Hepatocyte (in vitro differentiated cells): ENCODE measurements at regions not wholly inside any gene's neighbourhood (a gene's known extent, or its start where the extent isn't known, plus 50 kb on each side); places are given as distances from the start of the nearest gene placed in this dataset.

Source experiments
- CTCF ChIP-seq: fragments of 200-600 bp; sonication (generic); IDR thresholded peaks from 2 replicates; pipeline ENCODE4 v1.5.1; 2016; ENCODE audit warnings: antibody characterized with exemption, mild to moderate bottlenecking; ENCODE audit not compliant: poor library complexity
- EZH2 ChIP-seq: fragments of 200-600 bp; sonication (generic); IDR thresholded peaks from 2 replicates; pipeline ENCODE4 v1.6.1; 2016; ENCODE audit warnings: antibody characterized with exemption, mild to moderate bottlenecking, borderline replicate concordance
- EZH2phosphoT487 ChIP-seq: fragments of 200-600 bp; sonication (generic); IDR thresholded peaks from one replicate; pipeline ENCODE4 v1.6.1; 2018; ENCODE audit warnings: antibody characterized with exemption, mild to moderate bottlenecking, low read depth, moderate library complexity; ENCODE audit not compliant: unreplicated experiment, severe bottlenecking

DNA sequence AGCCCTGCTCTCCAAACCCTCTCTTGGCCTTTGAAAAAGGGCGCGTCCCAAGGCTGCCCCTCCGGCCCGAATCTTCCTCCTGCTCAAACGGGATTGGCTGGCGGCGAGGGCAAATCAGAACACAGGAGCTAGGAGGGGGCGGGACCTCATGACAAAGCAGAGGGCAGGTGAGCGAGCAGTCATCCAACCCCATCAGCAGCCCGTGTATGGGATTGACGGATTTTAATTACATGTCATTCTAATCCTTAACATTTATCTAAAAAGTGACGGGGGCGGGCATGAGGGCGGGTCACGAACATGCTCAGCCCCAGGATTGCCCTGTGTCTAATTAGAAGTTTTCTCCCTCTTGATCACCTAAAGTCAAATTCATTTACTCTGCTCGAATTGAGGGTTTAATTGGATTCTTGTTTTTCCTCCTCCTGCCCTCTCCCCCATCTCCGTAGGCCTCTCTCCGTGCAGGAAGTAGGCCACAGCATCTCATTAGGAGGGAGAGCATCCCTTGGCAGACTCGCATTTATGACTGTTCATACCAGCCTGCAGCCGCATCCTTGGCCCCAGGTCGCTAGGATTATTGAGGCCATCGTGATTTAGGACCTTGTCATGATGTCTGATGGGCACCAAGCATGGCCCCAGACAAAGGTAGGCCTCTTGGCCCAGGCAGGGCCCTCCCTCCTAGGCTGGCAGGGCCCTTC lies 147.1 kb downstream of the CHST1 start:
- no peak for TF ChIP-seq EZH2
- TF ChIP-seq CTCF = no peak
- TF ChIP-seq EZH2phosphoT487 = no peak
